Ecto neural progenitor cell (in vitro differentiated cells): ENCODE measurements at regions not wholly inside any gene's neighbourhood (a gene's known extent, or its start where the extent isn't known, plus 50 kb on each side); places are given as distances from the start of the nearest gene placed in this dataset.
"Not testable (repeated sequence)": the region's sequence is repeated elsewhere in the genome, so short reads cannot be mapped to it uniquely, and the experiment has no call there.

Experiments used
- DNase-seq: peaks from one replicate; pipeline ENCODE4 v3.0.0-alpha.2; 2018; ENCODE audit warnings: low spot score

DNA sequence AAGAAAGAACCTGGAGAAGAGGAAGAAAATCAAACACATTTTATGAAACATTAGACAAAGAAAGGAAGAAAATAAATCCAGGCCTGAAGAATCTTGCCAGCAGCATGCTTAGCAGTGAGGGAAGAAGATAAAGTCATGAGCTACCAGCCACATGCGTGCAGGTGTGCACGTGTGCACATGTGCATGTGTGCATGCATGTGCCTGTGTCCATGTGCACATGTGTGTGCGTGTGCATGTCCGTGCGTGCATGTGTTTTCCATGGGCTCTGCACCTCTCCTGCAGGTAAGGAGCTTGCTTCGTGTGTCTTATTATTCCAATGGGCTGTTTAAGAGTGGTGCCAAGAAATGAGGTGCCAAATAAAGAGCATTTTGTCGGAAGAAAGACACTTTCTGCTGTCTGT lies 322.2 kb downstream of the FGFR2 start:
- DNase-seq: no peak

DNA sequence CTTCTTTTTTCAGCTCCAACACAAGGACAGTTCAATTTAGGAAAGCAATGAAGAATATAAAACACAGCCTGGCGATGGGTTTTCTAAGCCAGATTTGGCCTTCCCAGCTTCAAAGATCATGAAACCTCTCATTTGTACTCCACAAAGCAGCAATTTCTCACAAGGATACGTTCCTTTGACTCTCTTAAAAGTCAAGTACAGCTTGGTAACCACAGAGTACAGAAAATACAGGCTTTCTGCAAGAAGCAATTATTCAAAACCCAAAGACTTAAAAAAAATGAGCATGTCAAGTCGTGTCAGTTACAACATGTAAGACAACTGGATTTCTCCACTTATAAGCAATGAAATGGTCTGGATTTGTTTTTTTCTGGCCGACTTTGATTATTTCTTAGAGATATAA lies 321.4 kb downstream of the FGFR2 start:
- no peak for DNase-seq

DNA sequence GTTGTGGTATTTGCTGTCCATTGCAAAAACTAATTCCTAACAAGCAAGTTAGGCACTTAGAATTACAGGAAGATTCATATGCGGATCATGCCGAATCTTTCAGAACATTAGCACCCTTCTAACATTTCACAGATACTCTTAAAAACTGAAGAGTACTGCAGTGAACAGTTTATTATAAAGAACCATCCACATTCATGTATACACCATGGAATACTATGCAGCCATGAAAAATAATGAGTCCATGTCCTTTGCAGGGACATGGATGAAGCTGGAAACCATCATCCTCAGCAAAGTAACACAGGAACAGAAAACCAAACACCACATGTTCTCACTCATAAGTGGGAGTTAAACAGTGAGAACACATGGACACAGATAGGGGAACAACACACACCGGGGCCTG lies 319.9 kb downstream of the FGFR2 start:
- not testable (repeated sequence) for DNase-seq

DNA sequence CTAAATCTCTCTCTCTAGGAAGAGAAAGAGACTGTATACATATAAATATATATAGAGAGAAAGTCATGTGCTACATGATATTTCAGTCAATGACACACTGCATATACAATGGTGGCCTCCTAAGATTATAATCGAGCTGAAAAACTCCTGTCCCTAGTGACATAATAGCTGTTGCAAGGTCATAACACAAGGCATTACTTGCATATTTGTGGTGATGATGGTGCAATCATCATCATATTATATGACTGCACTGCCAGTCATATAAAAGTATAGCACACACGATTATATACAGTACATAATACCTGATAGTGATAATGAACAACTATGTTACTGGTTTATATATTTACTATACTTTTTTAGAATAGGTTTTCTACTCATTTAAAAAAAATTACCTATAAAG lies 316.7 kb downstream of the FGFR2 start:
- DNase-seq: no peak

DNA sequence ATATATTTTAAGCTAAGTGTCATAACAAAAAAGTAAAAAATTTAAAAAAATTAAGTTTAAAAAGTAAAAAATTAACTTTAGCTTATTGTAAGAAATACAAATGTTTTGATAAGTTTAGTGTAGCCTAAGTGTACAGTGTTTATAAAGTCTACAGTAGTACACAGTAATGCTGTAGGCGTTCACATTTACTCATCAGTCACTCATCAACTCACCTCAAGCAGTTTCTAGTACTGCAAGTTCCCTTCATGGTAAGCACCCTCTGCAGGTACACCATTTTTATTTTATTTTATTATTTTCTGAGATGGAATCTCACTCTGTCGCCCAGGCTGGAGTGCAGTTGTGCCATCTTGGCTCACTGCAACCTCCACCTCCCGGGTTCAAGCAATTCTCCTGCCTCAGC lies 316.0 kb downstream of the FGFR2 start:
- no peak for DNase-seq

DNA sequence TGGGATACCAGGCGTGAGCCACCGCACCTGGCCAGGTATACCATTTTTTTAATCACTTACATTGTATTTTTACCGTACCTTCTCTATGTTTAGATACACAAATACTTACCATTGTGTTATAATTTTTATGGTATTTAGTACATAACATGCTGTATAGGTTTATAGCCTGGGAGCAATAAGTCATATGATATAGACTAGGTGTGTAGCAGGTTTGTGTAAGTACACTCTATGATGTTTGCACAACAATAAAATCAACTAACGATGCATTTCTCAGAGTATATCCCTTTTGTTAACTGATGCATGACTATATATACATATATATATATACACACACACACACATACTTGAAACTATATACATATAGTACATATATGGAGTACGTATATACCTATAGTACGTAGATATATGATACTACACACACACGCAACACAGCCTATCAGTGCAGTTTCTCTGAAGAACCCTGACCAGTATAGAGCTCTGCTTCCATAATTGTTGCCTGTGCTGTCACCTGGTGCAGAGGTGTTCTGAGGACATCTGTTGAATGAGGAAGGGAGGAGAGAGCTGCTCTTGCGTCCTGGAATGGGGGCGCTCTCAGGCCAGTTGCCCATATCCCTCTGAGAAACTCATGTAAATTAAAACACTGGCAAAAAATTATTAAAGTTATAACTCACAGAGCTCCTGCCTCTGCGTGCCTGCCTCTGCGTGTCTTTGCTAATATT lies 315.3 kb downstream of the FGFR2 start:
- DNase-seq: no peak

DNA sequence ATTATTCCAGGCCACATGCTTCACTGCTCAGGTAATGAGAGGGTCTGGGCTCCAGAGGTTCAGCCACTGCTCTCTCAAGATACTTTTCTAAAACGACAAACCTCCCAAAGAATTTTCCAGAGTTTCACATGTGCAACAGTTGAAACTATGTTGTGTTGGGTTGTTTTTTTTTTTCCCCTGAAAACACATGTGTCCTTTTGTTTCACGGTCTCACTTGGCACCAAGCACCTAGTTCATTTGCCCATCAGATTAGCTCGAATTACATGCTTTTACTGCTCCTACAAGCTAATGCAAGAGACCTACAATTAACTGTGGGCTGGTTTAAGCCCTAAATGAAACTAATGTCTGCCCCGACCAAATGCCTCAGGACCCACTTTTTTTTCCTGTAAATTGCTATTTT lies 313.3 kb downstream of the FGFR2 start:
- DNase-seq: no peak

DNA sequence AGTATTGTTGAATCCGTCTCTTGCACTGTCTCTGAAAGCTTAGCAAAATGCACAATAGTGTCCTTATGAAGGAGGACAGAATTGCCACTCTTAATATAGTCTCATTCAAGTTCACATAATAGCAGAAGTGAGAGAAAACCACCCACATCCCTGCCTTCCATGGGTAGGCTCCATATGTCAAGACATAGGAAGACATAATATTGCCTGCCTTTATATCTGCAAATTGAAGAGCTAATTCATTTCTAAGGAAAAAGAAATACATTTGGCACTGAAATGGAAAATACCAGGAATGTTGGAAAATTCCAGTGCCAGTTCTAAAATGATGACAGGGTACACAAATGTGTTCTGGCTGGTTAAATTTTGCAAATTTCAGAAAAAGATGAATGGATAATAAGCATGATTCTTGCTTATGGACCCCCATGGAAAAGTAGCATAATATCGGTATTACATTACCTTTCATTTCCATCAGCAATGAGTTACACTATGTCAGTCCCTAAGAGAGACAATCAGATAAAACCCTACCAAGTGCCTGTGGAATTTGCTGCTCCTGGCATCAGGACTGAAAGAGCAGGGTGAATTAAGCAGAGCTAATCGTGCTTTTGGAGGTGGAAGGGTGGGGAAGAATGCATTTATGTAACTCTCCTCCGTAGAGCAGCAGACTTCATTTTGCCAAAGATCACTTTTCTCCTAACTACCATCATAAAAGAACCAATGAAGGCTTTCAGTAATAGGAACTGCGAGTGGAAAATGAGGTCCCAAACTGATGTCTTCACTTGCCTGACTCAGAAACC lies 312.6 kb downstream of the FGFR2 start:
- no peak for DNase-seq

DNA sequence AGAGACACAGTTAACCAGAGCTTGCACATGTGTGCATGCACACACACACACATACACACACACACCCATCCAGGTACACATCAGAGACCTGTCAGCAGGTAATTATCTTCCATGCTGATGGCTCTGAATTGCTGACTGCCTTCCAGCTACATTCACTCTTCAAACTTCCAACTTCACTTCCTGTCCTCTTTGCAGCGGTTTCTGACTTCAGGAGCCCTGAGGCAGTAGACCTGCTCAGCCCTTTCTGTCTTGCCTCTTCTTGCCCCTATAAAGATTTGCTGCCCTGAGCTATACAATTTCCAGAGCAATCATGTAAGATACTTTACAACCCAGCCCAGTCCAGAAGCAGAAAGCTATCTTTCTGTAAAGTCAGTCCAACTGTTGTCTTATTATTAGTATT lies 310.2 kb downstream of the FGFR2 start:
- DNase-seq: no peak

DNA sequence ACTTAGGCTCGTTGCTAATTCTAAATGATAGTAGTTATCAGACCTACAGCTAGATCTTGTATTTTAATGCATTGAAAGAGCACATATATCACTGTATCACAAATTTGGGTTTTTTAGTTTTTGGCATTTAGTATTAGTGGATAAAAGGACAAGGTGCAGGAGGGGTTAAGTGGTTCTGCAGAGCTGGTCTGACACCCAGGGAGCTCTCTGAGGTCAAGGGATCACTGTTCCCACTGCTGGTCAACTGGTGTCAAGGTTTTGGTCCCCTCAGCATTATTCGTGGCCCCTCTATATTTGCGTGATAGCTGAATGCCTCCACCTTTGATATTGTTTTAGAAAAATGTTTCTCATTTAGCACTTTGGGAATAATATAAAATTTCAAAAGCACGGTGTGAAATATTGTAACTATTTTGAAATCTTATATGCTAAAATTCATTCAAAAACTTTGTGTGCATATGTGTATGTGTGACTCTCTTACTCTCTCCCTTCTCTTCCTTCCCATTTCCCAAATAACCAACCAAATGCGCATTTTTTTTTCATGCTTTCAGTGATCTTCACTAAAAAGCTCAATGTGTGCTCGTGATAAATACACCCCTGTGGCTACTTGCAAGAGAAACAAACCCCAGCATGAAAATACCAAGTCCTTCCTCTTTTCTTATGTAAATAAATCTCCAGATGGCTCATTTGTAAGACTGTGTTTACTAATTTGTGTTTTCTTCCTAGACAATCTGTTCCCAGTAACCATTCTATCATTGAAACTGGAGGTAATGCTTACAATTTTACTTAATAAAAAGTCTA lies 309.2 kb downstream of the FGFR2 start:
- DNase-seq: no peak

DNA sequence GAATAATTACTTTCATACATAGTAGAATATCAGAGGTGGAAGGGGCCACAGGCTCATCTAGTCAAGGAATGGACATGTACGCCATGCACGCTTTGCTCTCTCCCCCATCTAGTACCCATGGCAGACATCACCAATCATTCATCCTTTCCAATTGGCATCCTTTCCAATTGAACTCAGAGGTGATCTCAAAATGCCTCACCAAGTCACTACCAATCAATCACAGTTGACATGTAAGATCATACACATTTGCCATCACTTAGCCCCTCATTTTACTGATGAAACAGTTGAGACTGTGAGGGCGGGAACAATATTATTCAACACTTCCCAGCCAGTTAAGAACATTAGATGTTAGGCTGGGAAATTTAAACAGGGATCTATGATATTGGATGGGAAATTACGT lies 308.4 kb downstream of the FGFR2 start:
- no peak for DNase-seq

DNA sequence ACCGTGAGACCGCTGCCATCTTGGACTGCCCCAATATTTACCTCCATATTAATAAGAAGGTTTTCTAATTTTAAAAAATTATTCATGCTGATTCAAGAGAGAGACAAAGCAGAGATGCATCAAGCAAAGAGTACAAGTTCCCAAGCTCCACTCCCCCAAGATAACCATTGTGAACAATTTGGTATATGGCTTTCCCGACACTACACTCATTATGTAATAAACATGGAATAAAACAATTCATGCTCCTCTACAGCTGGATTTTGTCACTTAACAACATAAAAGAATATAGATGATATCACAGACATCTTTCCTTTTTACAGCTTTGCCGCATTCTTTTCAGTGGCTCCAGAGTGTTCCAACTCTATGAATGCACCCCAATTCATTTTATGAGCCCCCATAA lies 307.6 kb downstream of the FGFR2 start:
- DNase-seq: no peak

DNA sequence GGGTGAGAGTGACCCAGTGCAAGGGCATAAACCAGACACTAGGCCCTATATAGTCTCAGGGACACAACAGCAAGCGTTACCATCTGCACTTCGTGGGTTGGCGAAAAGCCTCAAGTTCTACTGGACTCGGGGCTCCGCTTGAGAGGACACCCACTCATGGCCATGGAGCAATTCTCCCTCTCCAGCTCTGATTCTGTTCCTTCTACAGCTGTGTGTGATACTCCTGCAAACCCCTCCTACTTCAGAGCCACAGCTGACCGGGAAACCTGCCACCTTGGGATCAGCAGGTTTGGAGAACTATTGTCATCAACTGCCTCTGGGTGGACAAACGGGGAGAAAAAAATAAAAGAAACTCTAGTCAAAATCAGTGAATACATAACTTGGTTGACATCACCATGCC lies 306.9 kb downstream of the FGFR2 start:
- no peak for DNase-seq

DNA sequence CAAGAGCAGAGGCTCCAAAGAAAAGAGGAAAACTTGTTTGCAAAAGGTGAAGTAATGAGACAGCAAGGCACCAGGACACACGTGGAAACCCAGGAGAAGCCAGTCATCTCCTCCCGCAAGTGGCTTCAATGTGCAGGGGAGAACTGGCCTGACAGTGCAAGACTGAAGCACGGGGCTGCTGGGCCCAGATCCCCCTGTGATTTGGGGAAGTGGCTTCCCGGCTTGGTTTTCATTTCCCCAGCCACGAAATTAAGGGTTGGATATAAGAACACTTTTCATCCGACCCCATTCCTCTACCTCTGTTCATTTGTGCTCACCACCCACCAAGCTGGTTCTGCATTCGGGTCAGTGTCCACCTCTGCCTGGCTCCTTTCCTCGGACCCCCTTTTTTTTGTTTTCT lies 306.4 kb downstream of the FGFR2 start:
- no peak for DNase-seq

DNA sequence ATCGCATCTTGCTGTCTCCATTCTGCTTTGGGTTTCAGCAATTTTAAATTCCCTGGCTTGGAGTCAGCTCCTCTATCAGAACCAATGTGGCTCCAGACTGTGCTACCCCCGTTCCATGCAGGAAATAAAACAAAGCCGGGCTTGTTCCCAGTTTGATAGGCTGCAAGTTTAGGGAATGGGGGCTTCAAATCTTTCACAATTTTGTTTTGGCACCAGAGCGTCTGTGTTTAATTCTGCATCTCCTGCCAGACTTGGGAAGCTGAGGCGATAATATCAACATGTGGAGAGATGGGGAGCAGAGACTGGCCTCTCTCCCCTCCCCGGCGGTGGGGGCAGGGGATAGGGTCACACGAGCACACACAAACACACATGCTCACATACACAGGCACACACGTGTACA lies 305.9 kb downstream of the FGFR2 start:
- no peak for DNase-seq

DNA sequence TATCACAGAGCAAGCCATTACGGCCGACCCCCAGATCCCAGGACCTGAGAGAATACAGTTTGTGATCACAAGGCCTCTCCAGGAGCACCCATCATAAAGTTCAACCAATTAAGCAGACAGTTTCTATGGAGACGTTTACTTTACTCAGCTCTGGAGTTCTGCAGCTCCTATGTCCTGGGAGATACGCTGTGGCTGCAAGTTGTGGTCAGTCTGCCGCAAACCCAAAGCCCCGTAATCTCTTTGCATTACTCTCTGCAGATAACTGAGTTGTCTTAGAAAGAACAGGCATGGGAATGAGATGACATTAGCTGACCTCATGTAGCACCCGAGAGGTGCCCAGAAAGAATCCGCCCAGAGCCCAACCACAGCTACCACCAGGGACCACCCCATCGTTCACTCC lies 305.1 kb downstream of the FGFR2 start:
- DNase-seq: no peak

DNA sequence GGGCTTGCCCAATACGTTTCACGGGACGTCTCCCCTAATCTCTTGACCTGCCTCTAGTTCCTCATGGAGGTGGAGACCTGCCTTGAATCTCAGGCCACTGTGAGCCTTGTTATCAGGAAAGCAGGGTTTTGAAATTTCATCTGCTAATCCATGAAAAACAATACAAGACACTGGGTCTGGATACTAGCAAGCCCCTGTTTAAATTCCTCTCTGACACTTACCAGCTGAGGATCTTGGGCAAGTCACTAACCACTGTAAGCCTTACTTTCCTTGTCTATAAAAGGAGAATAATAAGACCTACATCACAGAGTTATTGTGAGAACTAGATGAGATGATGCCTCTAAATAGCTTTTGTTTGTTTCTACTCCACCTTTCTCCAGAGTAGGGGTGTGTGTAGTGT lies 303.6 kb downstream of the FGFR2 start:
- no peak for DNase-seq

DNA sequence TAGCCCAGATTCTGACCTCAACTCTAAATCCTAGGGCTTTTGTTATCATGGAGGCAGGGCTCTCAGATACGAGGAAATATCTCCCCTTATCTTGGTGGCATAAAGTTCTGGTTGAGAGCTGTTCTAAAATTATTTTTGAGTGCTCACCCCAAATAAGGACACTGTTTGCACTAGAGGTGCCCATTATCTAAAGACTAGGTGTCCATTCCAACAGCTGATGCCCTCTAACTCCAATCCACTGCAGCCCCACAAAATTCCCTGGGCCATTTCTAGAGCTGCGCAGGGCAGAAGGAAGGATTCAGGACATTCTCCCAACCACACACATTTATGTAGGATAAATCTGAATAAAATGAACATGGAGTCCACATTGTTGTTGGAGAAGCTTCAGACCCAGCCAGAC lies 301.9 kb downstream of the FGFR2 start:
- no peak for DNase-seq

DNA sequence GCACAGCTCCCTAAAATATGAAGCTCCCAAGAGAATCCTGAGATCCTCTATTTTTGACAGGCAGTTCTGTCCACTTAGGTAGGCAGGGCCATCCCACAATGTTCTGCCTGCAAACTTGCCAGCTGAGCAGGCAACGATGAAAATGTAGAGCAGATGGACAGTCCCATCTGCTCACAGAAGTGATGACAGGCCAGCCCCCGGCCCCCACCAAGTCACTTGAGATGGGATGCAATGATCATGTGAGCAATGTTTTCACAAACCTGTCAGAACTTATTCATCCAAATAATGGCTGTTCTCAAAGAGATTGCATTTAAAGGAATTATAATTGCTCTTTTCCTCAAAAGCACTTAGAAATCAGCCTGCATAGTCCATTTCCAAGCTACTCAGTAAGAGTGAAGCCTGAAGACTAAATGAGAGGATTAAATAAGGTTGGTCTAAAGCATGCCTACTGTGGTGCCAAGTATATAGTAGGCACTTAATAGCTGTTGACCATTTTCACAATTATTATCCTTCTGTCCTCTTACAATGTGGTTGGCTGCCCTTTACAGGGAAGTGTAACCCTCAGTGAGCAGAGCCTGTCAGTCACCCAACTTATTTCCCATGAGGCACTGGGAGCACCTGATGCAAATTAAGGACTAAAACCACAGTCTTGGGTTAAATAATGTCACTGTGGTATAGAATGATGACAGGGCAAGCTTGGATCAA lies 301.2 kb downstream of the FGFR2 start:
- no peak for DNase-seq

DNA sequence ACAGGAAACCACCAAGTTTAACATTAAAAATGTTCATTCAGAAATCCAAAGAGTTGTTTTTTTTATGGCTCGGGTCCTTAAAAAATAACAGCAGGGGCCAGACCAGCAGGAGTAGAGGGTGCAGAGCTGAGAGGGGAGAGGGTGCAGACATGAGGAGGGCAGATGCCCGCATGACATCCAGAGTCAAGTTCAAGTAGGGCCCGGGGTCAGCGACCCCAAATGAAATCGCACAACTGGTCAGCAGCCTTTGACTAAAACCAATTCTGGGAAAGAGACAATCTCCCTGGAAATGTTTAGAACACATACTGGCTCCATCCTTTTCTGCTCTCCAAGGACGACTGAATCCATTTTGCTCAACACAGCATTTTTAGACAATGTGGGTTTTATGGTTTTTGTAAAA lies 297.5 kb downstream of the FGFR2 start:
- no peak for DNase-seq

DNA sequence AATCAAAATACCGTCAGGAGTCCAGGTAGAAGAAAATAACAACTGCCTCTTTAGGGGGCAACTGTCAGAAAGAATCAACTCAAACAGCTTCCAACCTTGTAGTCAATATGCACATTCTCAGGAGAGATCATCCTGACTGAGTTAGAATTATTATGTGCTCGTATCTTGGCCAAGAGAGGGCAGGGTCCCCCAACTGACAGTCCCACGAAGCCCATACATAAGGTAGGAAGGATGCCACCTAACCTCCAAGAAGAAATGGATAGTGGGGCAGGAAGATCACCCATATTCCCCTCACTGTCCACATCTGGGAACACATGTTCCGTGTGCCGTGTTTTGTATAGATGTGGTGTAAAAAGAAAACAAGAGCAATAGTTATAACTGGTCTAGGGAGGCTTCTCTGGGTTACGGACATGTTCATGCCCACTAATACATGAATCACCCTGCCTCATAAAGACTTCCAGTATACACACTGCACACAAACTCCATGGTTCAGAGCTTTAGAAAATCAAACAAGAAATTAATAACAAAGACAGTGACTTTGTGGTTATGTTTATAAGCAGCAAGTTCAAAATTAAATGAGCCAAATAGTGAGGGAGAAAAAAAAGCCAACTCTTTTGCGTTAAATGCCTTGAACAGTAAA lies 295.6 kb downstream of the FGFR2 start:
- DNase-seq: no peak
